ENCODE measurements at regions not wholly inside any gene's neighbourhood (a gene's known extent, or its start where the extent isn't known, plus 50 kb on each side); places are given as distances from the start of the nearest gene placed in this dataset.
A peak's percentile ranks its signal among the peaks of the same experiment; 100 is the strongest.

GRCh38 chr14:71328954-71329353 lies 421.7 kb downstream of the PCNX1 start:
- no peaks in the 10 kb centered on the region for H3K27me3 Mint-ChIP-seq
- peaks cover 47 to 63% (median 56%) of the 10 kb centered on the region in 3 donors for H3K4me1 Mint-ChIP-seq
- no peak overlapping the region for H3K27ac Mint-ChIP-seq
- no peak overlapping the region for H3K4me3 Mint-ChIP-seq
- H3K9me3 Mint-ChIP-seq: peaks cover 0 to 3% (median 0%) of the 10 kb centered on the region in 3 donors
- H3K36me3 Mint-ChIP-seq: peaks cover 9% of the 10 kb centered on the region

GRCh38 chr14:71331403-71331802 lies 424.1 kb downstream of the PCNX1 start:
- no peaks in the 10 kb centered on the region for H3K27me3 Mint-ChIP-seq
- H3K36me3 Mint-ChIP-seq: peaks cover 9% of the 10 kb centered on the region
- H3K4me1 Mint-ChIP-seq: peaks cover 23 to 42% (median 38%) of the 10 kb centered on the region in 3 donors
- H3K27ac Mint-ChIP-seq: no peak overlapping the region
- peaks cover 0 to 3% (median 0%) of the 10 kb centered on the region in 3 donors for H3K9me3 Mint-ChIP-seq
- peak overlapping the region in 1 of 4 donors; percentile 74 for H3K4me3 Mint-ChIP-seq

- peaks cover 18% of the 10 kb centered on the region for H3K36me3 Mint-ChIP-seq
- no peak overlapping the region for H3K4me3 Mint-ChIP-seq
- H3K4me1 Mint-ChIP-seq: peaks cover 23 to 44% (median 37%) of the 10 kb centered on the region in 3 donors
- peaks cover 0 to 3% (median 0%) of the 10 kb centered on the region in 3 donors for H3K9me3 Mint-ChIP-seq
- no peaks in the 10 kb centered on the region for H3K27me3 Mint-ChIP-seq
- H3K27ac Mint-ChIP-seq: no peak overlapping the region
These were observed 425.2 kb downstream of the PCNX1 start for GRCh38 chr14:71332476-71332875.

GRCh38 chr14:71333705-71334104 lies 426.4 kb downstream of the PCNX1 start:
- Mint-ChIP-seq H3K27me3 (no peaks in the 10 kb centered on the region), H3K27ac (peak overlapping the region in 1 of 3 donors; percentile 0), H3K36me3 (peaks cover 18% of the 10 kb centered on the region), H3K4me3 (peak overlapping the region in 1 of 4 donors; percentile 3), H3K4me1 (peaks cover 22 to 38% (median 28%) of the 10 kb centered on the region in 3 donors), H3K9me3 (peaks cover 0 to 3% (median 0%) of the 10 kb centered on the region in 3 donors)

GRCh38 chr14:71336489-71337192 lies 429.4 kb downstream of the PCNX1 start:
- Mint-ChIP-seq H3K27me3 (no peaks in the 10 kb centered on the region), H3K9me3 (peaks cover 0 to 3% (median 0%) of the 10 kb centered on the region in 3 donors), H3K4me3 (no peak overlapping the region), H3K4me1 (peaks cover 18 to 33% (median 20%) of the 10 kb centered on the region in 3 donors), H3K27ac (peak overlapping the region in 1 of 3 donors; percentile 4), H3K36me3 (peaks cover 15% of the 10 kb centered on the region)

- H3K27ac Mint-ChIP-seq: no peak overlapping the region
These were observed 430.9 kb downstream of the PCNX1 start for GRCh38 chr14:71338153-71338552.

GRCh38 chr14:71339650-71340415 lies 432.6 kb downstream of the PCNX1 start:
- Mint-ChIP-seq H3K27me3 (no peaks in the 10 kb centered on the region), H3K4me1 (peaks cover 10 to 24% (median 22%) of the 10 kb centered on the region in 3 donors), H3K4me3 (no peak overlapping the region), H3K36me3 (peaks cover 8% of the 10 kb centered on the region), H3K9me3 (no peaks in the 10 kb centered on the region), H3K27ac (peak overlapping the region in 1 of 3 donors; percentile 54)

More at GRCh38 chr14:71338153-71338552, 430.9 kb downstream of the PCNX1 start:
- Mint-ChIP-seq H3K36me3 (peaks cover 13% of the 10 kb centered on the region), H3K9me3 (peaks cover 0 to 3% (median 0%) of the 10 kb centered on the region in 3 donors), H3K4me1 (peaks cover 13 to 27% (median 14%) of the 10 kb centered on the region in 3 donors), H3K27me3 (no peaks in the 10 kb centered on the region), H3K4me3 (no peak overlapping the region)

- peaks cover 17 to 31% (median 23%) of the 10 kb centered on the region in 3 donors for H3K4me1 Mint-ChIP-seq
- H3K36me3 Mint-ChIP-seq: peaks cover 11% of the 10 kb centered on the region
- H3K27ac Mint-ChIP-seq: peak overlapping the region in 2 of 3 donors; percentile 33 to 69
- H3K27me3 Mint-ChIP-seq: no peaks in the 10 kb centered on the region
- H3K4me3 Mint-ChIP-seq: no peak overlapping the region
- no peaks in the 10 kb centered on the region for H3K9me3 Mint-ChIP-seq
These were observed 433.9 kb downstream of the PCNX1 start for GRCh38 chr14:71341156-71341555.

GRCh38 chr14:71343724-71344123 lies 436.5 kb downstream of the PCNX1 start:
- H3K9me3 Mint-ChIP-seq: no peaks in the 10 kb centered on the region
- peaks cover 6% of the 10 kb centered on the region for H3K36me3 Mint-ChIP-seq
- peak overlapping the region in 1 of 3 donors; percentile 48 for H3K27ac Mint-ChIP-seq
- no peaks in the 10 kb centered on the region for H3K27me3 Mint-ChIP-seq
- peaks cover 29 to 44% (median 42%) of the 10 kb centered on the region in 3 donors for H3K4me1 Mint-ChIP-seq
- H3K4me3 Mint-ChIP-seq: no peak overlapping the region

GRCh38 chr14:71344506-71344905 lies 437.2 kb downstream of the PCNX1 start:
- Mint-ChIP-seq H3K4me1 (peaks cover 37 to 51% (median 50%) of the 10 kb centered on the region in 3 donors), H3K36me3 (peaks cover 6% of the 10 kb centered on the region), H3K27me3 (no peaks in the 10 kb centered on the region), H3K4me3 (no peak overlapping the region), H3K27ac (no peak overlapping the region), H3K9me3 (no peaks in the 10 kb centered on the region)

- Mint-ChIP-seq H3K4me1 (peaks cover 47 to 62% (median 58%) of the 10 kb centered on the region in 3 donors), H3K27me3 (no peaks in the 10 kb centered on the region), H3K36me3 (peaks cover 6% of the 10 kb centered on the region), H3K4me3 (peak overlapping the region in 2 of 4 donors; percentile 34 to 87), H3K9me3 (no peaks in the 10 kb centered on the region), H3K27ac (peak overlapping the region in 1 of 3 donors; percentile 63)
These were observed 439.4 kb downstream of the PCNX1 start for GRCh38 chr14:71346685-71347084.

- peak overlapping the region in 2 of 3 donors; percentile 14 to 40 for H3K27ac Mint-ChIP-seq
- H3K27me3 Mint-ChIP-seq: no peaks in the 10 kb centered on the region
- H3K9me3 Mint-ChIP-seq: no peaks in the 10 kb centered on the region
- peaks cover 54 to 67% (median 65%) of the 10 kb centered on the region in 3 donors for H3K4me1 Mint-ChIP-seq
- H3K36me3 Mint-ChIP-seq: peaks cover 6% of the 10 kb centered on the region
- H3K4me3 Mint-ChIP-seq: peak overlapping the region in 3 of 4 donors; percentile 22 to 81 (median 26)
These were observed 441.1 kb downstream of the PCNX1 start for GRCh38 chr14:71348394-71348793.

GRCh38 chr14:71348817-71349216 lies 441.6 kb downstream of the PCNX1 start:
- Mint-ChIP-seq H3K4me1 (peaks cover 57 to 63% (median 63%) of the 10 kb centered on the region in 3 donors), H3K4me3 (peak overlapping the region in 3 of 4 donors; percentile 22 to 81 (median 44)), H3K27ac (peak overlapping the region in 2 of 3 donors; percentile 14 to 40)

GRCh38 chr14:71354142-71354541 lies 446.9 kb downstream of the PCNX1 start:
- Mint-ChIP-seq H3K27ac (peak overlapping the region in 2 of 3 donors; percentile 46 to 85), H3K36me3 (peaks cover 8% of the 10 kb centered on the region), H3K27me3 (no peaks in the 10 kb centered on the region), H3K9me3 (peaks cover 0 to 10% (median 3%) of the 10 kb centered on the region in 3 donors), H3K4me3 (no peak overlapping the region), H3K4me1 (peaks cover 56 to 67% (median 66%) of the 10 kb centered on the region in 3 donors)

More at GRCh38 chr14:71348817-71349216, 441.6 kb downstream of the PCNX1 start:
- Mint-ChIP-seq H3K27me3 (no peaks in the 10 kb centered on the region), H3K36me3 (peaks cover 8% of the 10 kb centered on the region), H3K9me3 (no peaks in the 10 kb centered on the region)

GRCh38 chr14:71354801-71355200 lies 447.5 kb downstream of the PCNX1 start:
- Mint-ChIP-seq H3K27ac (peak overlapping the region; percentile 61 to 86 (median 85)), H3K9me3 (peaks cover 0 to 13% (median 4%) of the 10 kb centered on the region in 3 donors), H3K4me3 (peak overlapping the region in 3 of 4 donors; percentile 51 to 83 (median 61)), H3K4me1 (peaks cover 57 to 67% (median 66%) of the 10 kb centered on the region in 3 donors), H3K27me3 (no peaks in the 10 kb centered on the region), H3K36me3 (peaks cover 8% of the 10 kb centered on the region)

All from IgD-negative memory B cell (primary cell).